ENCODE measurements at regions not wholly inside any gene's neighbourhood (a gene's known extent, or its start where the extent isn't known, plus 50 kb on each side); places are given as distances from the start of the nearest gene placed in this dataset.

- H3K4me2 ChIP-seq (ENCODE audit: low read depth, low read length, poor library complexity, severe bottlenecking), result no peak overlapping the region
- no peaks in the 10 kb centered on the region for H3K27me3 ChIP-seq (ENCODE audit: insufficient read depth, low read length, poor library complexity, severe bottlenecking)
- no peaks in the 10 kb centered on the region for H3K4me1 ChIP-seq (ENCODE audit: insufficient read depth, low read length, poor library complexity, severe bottlenecking)
- H3K9ac ChIP-seq (ENCODE audit: low read depth, low read length, poor library complexity, severe bottlenecking), result no peak overlapping the region
- no peak for TF ChIP-seq EZH2phosphoT487 (IDR thresholded peaks at IDR 0.05; ENCODE audit: borderline replicate concordance)
- TF ChIP-seq CTCF (conservative IDR thresholded peaks at IDR 0.05; ENCODE audit: low read length), result no peak
- H3K36me3 ChIP-seq (ENCODE audit: insufficient read depth, low read length), result no peaks in the 10 kb centered on the region
- no peaks in the 10 kb centered on the region for H4K20me1 ChIP-seq (ENCODE audit: insufficient read depth, low read length, poor library complexity, severe bottlenecking)
- no peaks in the 10 kb centered on the region for H3K9me2 ChIP-seq (replicated peaks; ENCODE audit: low read depth, low read length)
- no peak overlapping the region for H2AFZ ChIP-seq (ENCODE audit: low read length)
- H3F3A ChIP-seq (ENCODE audit: low read depth), result no peaks in the 10 kb centered on the region
- H3K4me3 ChIP-seq (ENCODE audit: low read length, poor library complexity, severe bottlenecking), result no peak overlapping the region
- H3K79me2 ChIP-seq (ENCODE audit: insufficient read depth, low read length), result no peaks in the 10 kb centered on the region
- H3K9me3 ChIP-seq (ENCODE audit: insufficient read depth, low read depth, low read length), result no peaks in the 10 kb centered on the region
These were observed 396.5 kb downstream of the ADRA2A start for GRCh38 chr10:111473361-111473760.

GRCh38 chr10:111474786-111475185 is 398.0 kb downstream of the ADRA2A start:
- no peaks in the 10 kb centered on the region for H3F3A ChIP-seq (ENCODE audit: low read depth)
- no peaks in the 10 kb centered on the region for H3K4me1 ChIP-seq (ENCODE audit: insufficient read depth, low read length, poor library complexity, severe bottlenecking)
- no peak for TF ChIP-seq EZH2phosphoT487 (IDR thresholded peaks at IDR 0.05; ENCODE audit: borderline replicate concordance)
- no peak for TF ChIP-seq CTCF (conservative IDR thresholded peaks at IDR 0.05; ENCODE audit: low read length)
- H3K4me3 ChIP-seq (ENCODE audit: low read length, poor library complexity, severe bottlenecking), result no peak overlapping the region
- H3K9me3 ChIP-seq (ENCODE audit: insufficient read depth, low read depth, low read length), result no peaks in the 10 kb centered on the region
- H3K79me2 ChIP-seq (ENCODE audit: insufficient read depth, low read length), result no peaks in the 10 kb centered on the region
- no peaks in the 10 kb centered on the region for H3K9me2 ChIP-seq (replicated peaks; ENCODE audit: low read depth, low read length)
- no peak overlapping the region for H2AFZ ChIP-seq (ENCODE audit: low read length)
- H4K20me1 ChIP-seq (ENCODE audit: insufficient read depth, low read length, poor library complexity, severe bottlenecking), result no peaks in the 10 kb centered on the region
- no peak overlapping the region for H3K4me2 ChIP-seq (ENCODE audit: low read depth, low read length, poor library complexity, severe bottlenecking)
- no peaks in the 10 kb centered on the region for H3K36me3 ChIP-seq (ENCODE audit: insufficient read depth, low read length)
- no peaks in the 10 kb centered on the region for H3K27me3 ChIP-seq (ENCODE audit: insufficient read depth, low read length, poor library complexity, severe bottlenecking)
- H3K9ac ChIP-seq (ENCODE audit: low read depth, low read length, poor library complexity, severe bottlenecking), result no peak overlapping the region

GRCh38 chr10:111475720-111476119 is 398.9 kb downstream of the ADRA2A start:
- H3K9me3 ChIP-seq (ENCODE audit: insufficient read depth, low read depth, low read length), result no peaks in the 10 kb centered on the region
- H3F3A ChIP-seq (ENCODE audit: low read depth), result no peaks in the 10 kb centered on the region
- H3K4me2 ChIP-seq (ENCODE audit: low read depth, low read length, poor library complexity, severe bottlenecking), result no peak overlapping the region
- no peak overlapping the region for H3K9ac ChIP-seq (ENCODE audit: low read depth, low read length, poor library complexity, severe bottlenecking)
- no peaks in the 10 kb centered on the region for H4K20me1 ChIP-seq (ENCODE audit: insufficient read depth, low read length, poor library complexity, severe bottlenecking)
- no peak overlapping the region for H2AFZ ChIP-seq (ENCODE audit: low read length)
- no peak overlapping the region for H3K4me3 ChIP-seq (ENCODE audit: low read length, poor library complexity, severe bottlenecking)
- TF ChIP-seq EZH2phosphoT487 (IDR thresholded peaks at IDR 0.05; ENCODE audit: borderline replicate concordance) (no peak), CTCF (conservative IDR thresholded peaks at IDR 0.05; ENCODE audit: low read length) (no peak)
- H3K9me2 ChIP-seq (replicated peaks; ENCODE audit: low read depth, low read length), result no peaks in the 10 kb centered on the region
- no peaks in the 10 kb centered on the region for H3K27me3 ChIP-seq (ENCODE audit: insufficient read depth, low read length, poor library complexity, severe bottlenecking)
- H3K79me2 ChIP-seq (ENCODE audit: insufficient read depth, low read length), result no peaks in the 10 kb centered on the region
- no peaks in the 10 kb centered on the region for H3K4me1 ChIP-seq (ENCODE audit: insufficient read depth, low read length, poor library complexity, severe bottlenecking)
- no peaks in the 10 kb centered on the region for H3K36me3 ChIP-seq (ENCODE audit: insufficient read depth, low read length)

Measured in Loucy (cell line).